OCI-LY7 (cell line): ENCODE measurements at regions not wholly inside any gene's neighbourhood (a gene's known extent, or its start where the extent isn't known, plus 50 kb on each side); places are given as distances from the start of the nearest gene placed in this dataset.
"Not testable (repeated sequence)": the region's sequence is repeated elsewhere in the genome, so short reads cannot be mapped to it uniquely, and the experiment has no call there.

Source experiments
- CTCF ChIP-seq: fragments of 200-600 bp; sonication (generic); conservative IDR thresholded peaks from 2 replicates; pipeline ENCODE4 v1.5.1; 2014; ENCODE audit warnings: mild to moderate bottlenecking, antibody characterized with exemption, low read length, moderate library complexity, mixed read lengths
- EZH2phosphoT487 ChIP-seq: fragments of 200-600 bp; sonication (generic); IDR thresholded peaks from 2 replicates; pipeline ENCODE4 v1.6.1; 2018; ENCODE audit warnings: low read depth, borderline replicate concordance, mild to moderate bottlenecking, mixed run types, antibody characterized with exemption, low read length, moderate library complexity, mixed read lengths

GRCh38 chr15:44848859-44849258 is 107.6 kb upstream of the TERB2 start:
- not testable (repeated sequence) for TF ChIP-seq CTCF, EZH2phosphoT487
